ENCODE measurements at regions not wholly inside any gene's neighbourhood (a gene's known extent, or its start where the extent isn't known, plus 50 kb on each side); places are given as distances from the start of the nearest gene placed in this dataset.

- RAD21 ChIA-PET (ENCODE audit: low non-redundant PET in 1 of 2, low total read pairs in 2 of 2, uncharacterized antibody in 2 of 2, unreplicated experiment in 2 of 2) = no interaction called here
- H2AFZ ChIP-seq (ENCODE audit: low read depth, low read length, poor library complexity, severe bottlenecking) = no peak overlapping the region
- H3K4me1 ChIP-seq (ENCODE audit: control insufficient read depth in 1 of 2, insufficient read depth in 2 of 2, low read length in 2 of 2) = peaks cover 0 to 2% of the 10 kb centered on the region in 2 experiments; a peak in 1 of 4 replicates
- no peak for DNase-seq (ENCODE audit: low read depth, low spot score)
- no peak overlapping the region for H3K9ac ChIP-seq (ENCODE audit: low read length)
- H4K20me1 ChIP-seq (ENCODE audit: insufficient read depth) = no peaks in the 10 kb centered on the region
- POLR2A ChIA-PET = no interaction called here
- no peak for ATAC-seq
- H3K9me3 ChIP-seq (ENCODE audit: control insufficient read depth in 1 of 2, insufficient read depth in 1 of 2, low read depth in 1 of 2, low read length in 2 of 2) = no peaks in the 10 kb centered on the region
- H3K9me2 ChIP-seq (ENCODE audit: insufficient read depth) = no peaks in the 10 kb centered on the region
- TF ChIP-seq ZBTB33 (IDR thresholded peaks at IDR 0.05; ENCODE audit: extremely low read depth, insufficient replicate concordance, low read length) (no peak), REST (IDR thresholded peaks at IDR 0.05; ENCODE audit: low read depth) (no peak), POLR2A (IDR thresholded peaks at IDR 0.05; ENCODE audit: borderline replicate concordance, extremely low read depth, insufficient read depth, insufficient read length) (no peak), SP1 (IDR thresholded peaks at IDR 0.05; ENCODE audit: low read depth) (no peak)
- CTCF ChIA-PET = no interaction called here
- no peaks in the 10 kb centered on the region for H3K27me3 ChIP-seq (ENCODE audit: insufficient read depth, low read length)
- no peaks in the 10 kb centered on the region; a peak in 1 of 4 replicates for H3K36me3 ChIP-seq (ENCODE audit: control insufficient read depth in 1 of 2, insufficient read depth in 2 of 2, low read length in 2 of 2)
- intact Hi-C loops (cut with micrococcal nuclease) = no loop called here
- H3K4me3 ChIP-seq (replicated peaks in 1 of 2; ENCODE audit: low read depth in 1 of 2, low read length in 2 of 2) = no peak overlapping the region
- H3K4me2 ChIP-seq (ENCODE audit: low read length) = no peak overlapping the region
- H3K79me2 ChIP-seq (ENCODE audit: insufficient read depth, low read length) = peaks cover 6% of the 10 kb centered on the region
- no TSS peak for BruUV-seq (replicated peaks)
- H3K27ac ChIP-seq (ENCODE audit: low read depth, low read length) = no peak overlapping the region
Measured at GRCh38 chr7:65744406-65744805, 128.5 kb upstream of the VKORC1L1 start.

- no peaks in the 10 kb centered on the region for H3K27me3 ChIP-seq (ENCODE audit: insufficient read depth, low read length)
- POLR2A ChIA-PET = no interaction called here
- no TSS peak for BruUV-seq (replicated peaks)
- peaks cover 21% of the 10 kb centered on the region for H3K79me2 ChIP-seq (ENCODE audit: insufficient read depth, low read length)
- intact Hi-C loops (cut with micrococcal nuclease) = no loop called here
- no peak overlapping the region for H3K4me2 ChIP-seq (ENCODE audit: low read length)
- H3K4me3 ChIP-seq (replicated peaks in 1 of 2; ENCODE audit: low read depth in 1 of 2, low read length in 2 of 2) = no peak overlapping the region
- CTCF ChIA-PET = no interaction called here
- no peaks in the 10 kb centered on the region for H4K20me1 ChIP-seq (ENCODE audit: insufficient read depth)
- RAD21 ChIA-PET (ENCODE audit: low non-redundant PET in 1 of 2, low total read pairs in 2 of 2, uncharacterized antibody in 2 of 2, unreplicated experiment in 2 of 2) = no interaction called here
- no peak overlapping the region for H3K27ac ChIP-seq (ENCODE audit: low read depth, low read length)
- no peak overlapping the region for H2AFZ ChIP-seq (ENCODE audit: low read depth, low read length, poor library complexity, severe bottlenecking)
- no peaks in the 10 kb centered on the region for H3K9me3 ChIP-seq (ENCODE audit: control insufficient read depth in 1 of 2, insufficient read depth in 1 of 2, low read depth in 1 of 2, low read length in 2 of 2)
- H3K9ac ChIP-seq (ENCODE audit: low read length) = no peak overlapping the region
- DNase-seq (ENCODE audit: low read depth, low spot score) (no peak), ATAC-seq (no peak)
- H3K4me1 ChIP-seq (ENCODE audit: control insufficient read depth in 1 of 2, insufficient read depth in 2 of 2, low read length in 2 of 2) = peaks cover 4 to 11% of the 10 kb centered on the region in 2 experiments; a peak in 3 of 4 replicates
- no peaks in the 10 kb centered on the region for H3K36me3 ChIP-seq (ENCODE audit: control insufficient read depth in 1 of 2, insufficient read depth in 2 of 2, low read length in 2 of 2)
- H3K9me2 ChIP-seq (ENCODE audit: insufficient read depth) = no peaks in the 10 kb centered on the region
- TF ChIP-seq SP1 (IDR thresholded peaks at IDR 0.05; ENCODE audit: low read depth) = no peak
- no peak for TF ChIP-seq ATF3 (IDR thresholded peaks at IDR 0.05)
- TF ChIP-seq, protein P1, sequence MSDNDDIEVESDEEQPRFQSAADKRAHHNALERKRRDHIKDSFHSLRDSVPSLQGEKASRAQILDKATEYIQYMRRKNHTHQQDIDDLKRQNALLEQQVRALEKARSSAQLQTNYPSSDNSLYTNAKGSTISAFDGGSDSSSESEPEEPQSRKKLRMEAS (IDR thresholded peaks at IDR 0.05) = no peak
- no peak for TF ChIP-seq ZBTB33 (IDR thresholded peaks at IDR 0.05; ENCODE audit: extremely low read depth, insufficient replicate concordance, low read length)
- TF ChIP-seq EZH2 (IDR thresholded peaks at IDR 0.05) = no peak
- no peak for TF ChIP-seq TCF7L2 (IDR thresholded peaks at IDR 0.05; ENCODE audit: borderline replicate concordance, extremely low read depth, insufficient read depth, insufficient read length)
- no peak for TF ChIP-seq CTCF (IDR thresholded peaks at IDR 0.05 in 2 of 3, conservative IDR thresholded peaks at IDR 0.05 in 1 of 3; ENCODE audit: borderline replicate concordance in 1 of 3, insufficient read depth in 1 of 3, low read depth in 2 of 3, low read length in 2 of 3)
Measured at GRCh38 chr7:65746398-65746669, 126.5 kb upstream of the VKORC1L1 start.

All from HCT116 (cell line).